ENCODE measurements at regions not wholly inside any gene's neighbourhood (a gene's known extent, or its start where the extent isn't known, plus 50 kb on each side); places are given as distances from the start of the nearest gene placed in this dataset.

GRCh38 chr1:242605521-242605920, 81.0 kb upstream of the PLD5 start:
- intact Hi-C loops (cut with micrococcal nuclease), result no loop called here
- Histone ChIP-seq H3K4me2 (ENCODE audit: insufficient read depth, low read length) (no peak overlapping the region), H3K79me2 (ENCODE audit: control insufficient read depth, insufficient read depth, low read length) (no peaks in the 10 kb centered on the region), H3K36me3 (ENCODE audit: control insufficient read depth, insufficient read depth, low read length) (no peaks in the 10 kb centered on the region), H3K9ac (ENCODE audit: insufficient read depth in 1 of 2, low read depth in 2 of 2, low read length in 2 of 2) (no peak overlapping the region), H3K9me3 (replicated peaks; ENCODE audit: control insufficient read depth, insufficient read depth, low read depth, low read length) (no peaks in the 10 kb centered on the region; the same call in 1 of the 2 replicates), H3K27ac (ENCODE audit: extremely low read depth, low read depth, low read length) (no peak overlapping the region), H3K27me3 (ENCODE audit: control insufficient read depth in 2 of 2, insufficient read depth in 2 of 2, low read length in 2 of 2) (no peaks in the 10 kb centered on the region), H4K20me1 (replicated peaks; ENCODE audit: control insufficient read depth, insufficient read depth, low read length) (no peaks in the 10 kb centered on the region), H3K4me3 (no peak overlapping the region), H3K4me1 (replicated peaks in 1 of 2; ENCODE audit: control insufficient read depth in 2 of 2, insufficient read depth in 2 of 2, low read length in 2 of 2) (no peaks in the 10 kb centered on the region), H3K9me1 (ENCODE audit: control insufficient read depth, insufficient read depth, low read length) (no peaks in the 10 kb centered on the region), H2AFZ (ENCODE audit: low read depth, low read length) (no peak overlapping the region)
- ATAC-seq, result no peak
- in situ Hi-C loops (cut with MboI), result no loop called here
- 2% methylated on average over 3 of the region's 3 CpGs for WGBS (ENCODE audit: insufficient coverage, low coverage, missing lambda C conversion rate)
- ChIA-PET POLR2A (interaction anchor here (0.6 kb wide), 1 partner anchor 627 kb away, joined by 3 read pairs; no protein-coding TSS in a partner anchor), CTCF (ENCODE audit: low intra/inter-chr PET ratio) (no interaction called here)
- no peak for DNase-seq (ENCODE audit: extremely low read depth in 1 of 4, low spot score in 3 of 4)
- no peak for FAIRE-seq
- BruUV-seq (replicated peaks), result no TSS peak
- no peak for TF ChIP-seq ZNF764 (CRISPR knock-in tag; IDR thresholded peaks at IDR 0.05; ENCODE audit: low read depth)
- TF ChIP-seq, protein P1, sequence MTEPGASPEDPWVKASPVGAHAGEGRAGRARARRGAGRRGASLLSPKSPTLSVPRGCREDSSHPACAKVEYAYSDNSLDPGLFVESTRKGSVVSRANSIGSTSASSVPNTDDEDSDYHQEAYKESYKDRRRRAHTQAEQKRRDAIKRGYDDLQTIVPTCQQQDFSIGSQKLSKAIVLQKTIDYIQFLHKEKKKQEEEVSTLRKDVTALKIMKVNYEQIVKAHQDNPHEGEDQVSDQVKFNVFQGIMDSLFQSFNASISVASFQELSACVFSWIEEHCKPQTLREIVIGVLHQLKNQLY (CRISPR knock-in tag; conservative IDR thresholded peaks at IDR 0.05), result no peak
- TF ChIP-seq, protein P2, sequence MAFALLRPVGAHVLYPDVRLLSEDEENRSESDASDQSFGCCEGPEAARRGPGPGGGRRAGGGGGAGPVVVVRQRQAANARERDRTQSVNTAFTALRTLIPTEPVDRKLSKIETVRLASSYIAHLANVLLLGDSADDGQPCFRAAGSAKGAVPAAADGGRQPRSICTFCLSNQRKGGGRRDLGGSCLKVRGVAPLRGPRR (CRISPR knock-in tag; IDR thresholded peaks at IDR 0.05), result no peak
- TF ChIP-seq, protein P3, sequence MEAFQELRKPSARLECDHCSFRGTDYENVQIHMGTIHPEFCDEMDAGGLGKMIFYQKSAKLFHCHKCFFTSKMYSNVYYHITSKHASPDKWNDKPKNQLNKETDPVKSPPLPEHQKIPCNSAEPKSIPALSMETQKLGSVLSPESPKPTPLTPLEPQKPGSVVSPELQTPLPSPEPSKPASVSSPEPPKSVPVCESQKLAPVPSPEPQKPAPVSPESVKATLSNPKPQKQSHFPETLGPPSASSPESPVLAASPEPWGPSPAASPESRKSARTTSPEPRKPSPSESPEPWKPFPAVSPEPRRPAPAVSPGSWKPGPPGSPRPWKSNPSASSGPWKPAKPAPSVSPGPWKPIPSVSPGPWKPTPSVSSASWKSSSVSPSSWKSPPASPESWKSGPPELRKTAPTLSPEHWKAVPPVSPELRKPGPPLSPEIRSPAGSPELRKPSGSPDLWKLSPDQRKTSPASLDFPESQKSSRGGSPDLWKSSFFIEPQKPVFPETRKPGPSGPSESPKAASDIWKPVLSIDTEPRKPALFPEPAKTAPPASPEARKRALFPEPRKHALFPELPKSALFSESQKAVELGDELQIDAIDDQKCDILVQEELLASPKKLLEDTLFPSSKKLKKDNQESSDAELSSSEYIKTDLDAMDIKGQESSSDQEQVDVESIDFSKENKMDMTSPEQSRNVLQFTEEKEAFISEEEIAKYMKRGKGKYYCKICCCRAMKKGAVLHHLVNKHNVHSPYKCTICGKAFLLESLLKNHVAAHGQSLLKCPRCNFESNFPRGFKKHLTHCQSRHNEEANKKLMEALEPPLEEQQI (IDR thresholded peaks at IDR 0.05), result no peak
- TF ChIP-seq ZNF75A (CRISPR knock-in tag; IDR thresholded peaks at IDR 0.05), result no peak
- TF ChIP-seq, protein P4, sequence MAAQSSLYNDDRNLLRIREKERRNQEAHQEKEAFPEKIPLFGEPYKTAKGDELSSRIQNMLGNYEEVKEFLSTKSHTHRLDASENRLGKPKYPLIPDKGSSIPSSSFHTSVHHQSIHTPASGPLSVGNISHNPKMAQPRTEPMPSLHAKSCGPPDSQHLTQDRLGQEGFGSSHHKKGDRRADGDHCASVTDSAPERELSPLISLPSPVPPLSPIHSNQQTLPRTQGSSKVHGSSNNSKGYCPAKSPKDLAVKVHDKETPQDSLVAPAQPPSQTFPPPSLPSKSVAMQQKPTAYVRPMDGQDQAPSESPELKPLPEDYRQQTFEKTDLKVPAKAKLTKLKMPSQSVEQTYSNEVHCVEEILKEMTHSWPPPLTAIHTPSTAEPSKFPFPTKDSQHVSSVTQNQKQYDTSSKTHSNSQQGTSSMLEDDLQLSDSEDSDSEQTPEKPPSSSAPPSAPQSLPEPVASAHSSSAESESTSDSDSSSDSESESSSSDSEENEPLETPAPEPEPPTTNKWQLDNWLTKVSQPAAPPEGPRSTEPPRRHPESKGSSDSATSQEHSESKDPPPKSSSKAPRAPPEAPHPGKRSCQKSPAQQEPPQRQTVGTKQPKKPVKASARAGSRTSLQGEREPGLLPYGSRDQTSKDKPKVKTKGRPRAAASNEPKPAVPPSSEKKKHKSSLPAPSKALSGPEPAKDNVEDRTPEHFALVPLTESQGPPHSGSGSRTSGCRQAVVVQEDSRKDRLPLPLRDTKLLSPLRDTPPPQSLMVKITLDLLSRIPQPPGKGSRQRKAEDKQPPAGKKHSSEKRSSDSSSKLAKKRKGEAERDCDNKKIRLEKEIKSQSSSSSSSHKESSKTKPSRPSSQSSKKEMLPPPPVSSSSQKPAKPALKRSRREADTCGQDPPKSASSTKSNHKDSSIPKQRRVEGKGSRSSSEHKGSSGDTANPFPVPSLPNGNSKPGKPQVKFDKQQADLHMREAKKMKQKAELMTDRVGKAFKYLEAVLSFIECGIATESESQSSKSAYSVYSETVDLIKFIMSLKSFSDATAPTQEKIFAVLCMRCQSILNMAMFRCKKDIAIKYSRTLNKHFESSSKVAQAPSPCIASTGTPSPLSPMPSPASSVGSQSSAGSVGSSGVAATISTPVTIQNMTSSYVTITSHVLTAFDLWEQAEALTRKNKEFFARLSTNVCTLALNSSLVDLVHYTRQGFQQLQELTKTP (IDR thresholded peaks at IDR 0.05; ENCODE audit: low read depth in 1 of 2, partially characterized antibody in 2 of 2), result no peak
- TF ChIP-seq, protein P5, sequence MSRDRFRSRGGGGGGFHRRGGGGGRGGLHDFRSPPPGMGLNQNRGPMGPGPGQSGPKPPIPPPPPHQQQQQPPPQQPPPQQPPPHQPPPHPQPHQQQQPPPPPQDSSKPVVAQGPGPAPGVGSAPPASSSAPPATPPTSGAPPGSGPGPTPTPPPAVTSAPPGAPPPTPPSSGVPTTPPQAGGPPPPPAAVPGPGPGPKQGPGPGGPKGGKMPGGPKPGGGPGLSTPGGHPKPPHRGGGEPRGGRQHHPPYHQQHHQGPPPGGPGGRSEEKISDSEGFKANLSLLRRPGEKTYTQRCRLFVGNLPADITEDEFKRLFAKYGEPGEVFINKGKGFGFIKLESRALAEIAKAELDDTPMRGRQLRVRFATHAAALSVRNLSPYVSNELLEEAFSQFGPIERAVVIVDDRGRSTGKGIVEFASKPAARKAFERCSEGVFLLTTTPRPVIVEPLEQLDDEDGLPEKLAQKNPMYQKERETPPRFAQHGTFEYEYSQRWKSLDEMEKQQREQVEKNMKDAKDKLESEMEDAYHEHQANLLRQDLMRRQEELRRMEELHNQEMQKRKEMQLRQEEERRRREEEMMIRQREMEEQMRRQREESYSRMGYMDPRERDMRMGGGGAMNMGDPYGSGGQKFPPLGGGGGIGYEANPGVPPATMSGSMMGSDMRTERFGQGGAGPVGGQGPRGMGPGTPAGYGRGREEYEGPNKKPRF (IDR thresholded peaks at IDR 0.05; ENCODE audit: low read depth, low read length), result no peak

All from K562 (cell line).